ENCODE measurements at regions not wholly inside any gene's neighbourhood (a gene's known extent, or its start where the extent isn't known, plus 50 kb on each side); places are given as distances from the start of the nearest gene placed in this dataset.

DNA sequence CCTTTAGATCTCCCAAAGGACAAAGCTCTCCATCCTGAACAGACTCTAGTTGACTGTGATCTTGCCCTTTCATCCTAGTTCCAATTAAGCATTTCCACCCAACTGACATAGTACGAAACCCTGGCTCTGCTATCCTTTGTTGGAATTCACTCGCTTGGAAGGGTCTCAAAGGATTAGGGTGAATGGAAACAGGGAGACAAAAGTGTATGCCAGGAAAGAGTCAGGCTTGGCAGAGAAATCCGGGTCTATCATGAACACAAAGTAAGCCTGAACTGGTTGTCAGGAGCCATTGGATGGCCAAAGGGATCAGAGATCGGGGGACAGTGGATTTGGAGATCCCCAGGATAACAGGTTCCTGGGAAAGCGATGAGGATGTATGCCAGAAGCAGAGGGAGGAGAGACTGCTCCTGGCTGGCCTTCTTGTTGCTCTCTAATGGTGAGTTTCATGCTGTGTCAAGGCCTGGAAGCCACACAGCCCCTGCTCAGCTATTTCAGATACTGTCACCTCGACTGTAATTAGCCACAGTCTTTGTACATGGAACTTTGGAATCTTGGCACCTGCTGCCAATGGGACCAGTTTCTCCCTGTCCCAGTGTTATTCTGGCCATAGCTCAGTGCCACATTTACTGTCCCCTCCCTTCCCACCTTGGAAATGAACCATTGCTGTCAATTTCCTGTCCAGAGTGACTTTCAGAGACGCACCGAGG, 1168.7 kb upstream of the AUTS2 start:
- no peak for DNase-seq (ENCODE audit: low spot score)

DNA sequence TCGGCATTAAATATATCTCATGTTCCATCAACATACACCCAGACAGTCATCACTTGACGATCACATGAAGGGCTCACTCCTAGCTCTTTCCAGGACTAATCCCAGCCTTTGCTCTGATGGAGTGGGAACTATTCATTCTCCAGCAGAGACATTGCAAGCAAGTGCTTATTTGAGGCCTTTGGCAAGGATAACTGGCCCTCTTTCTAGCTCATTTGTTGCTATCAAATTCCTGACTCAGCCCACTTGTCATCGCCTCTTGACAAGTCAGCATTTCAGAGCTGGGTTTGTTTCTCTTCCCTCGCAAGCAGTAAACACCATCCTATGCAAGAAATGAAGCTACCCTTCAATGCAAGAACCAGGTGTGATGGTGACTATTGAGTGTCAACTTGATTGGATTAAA, 1165.7 kb upstream of the AUTS2 start:
- no peak for DNase-seq (ENCODE audit: low spot score)

DNA sequence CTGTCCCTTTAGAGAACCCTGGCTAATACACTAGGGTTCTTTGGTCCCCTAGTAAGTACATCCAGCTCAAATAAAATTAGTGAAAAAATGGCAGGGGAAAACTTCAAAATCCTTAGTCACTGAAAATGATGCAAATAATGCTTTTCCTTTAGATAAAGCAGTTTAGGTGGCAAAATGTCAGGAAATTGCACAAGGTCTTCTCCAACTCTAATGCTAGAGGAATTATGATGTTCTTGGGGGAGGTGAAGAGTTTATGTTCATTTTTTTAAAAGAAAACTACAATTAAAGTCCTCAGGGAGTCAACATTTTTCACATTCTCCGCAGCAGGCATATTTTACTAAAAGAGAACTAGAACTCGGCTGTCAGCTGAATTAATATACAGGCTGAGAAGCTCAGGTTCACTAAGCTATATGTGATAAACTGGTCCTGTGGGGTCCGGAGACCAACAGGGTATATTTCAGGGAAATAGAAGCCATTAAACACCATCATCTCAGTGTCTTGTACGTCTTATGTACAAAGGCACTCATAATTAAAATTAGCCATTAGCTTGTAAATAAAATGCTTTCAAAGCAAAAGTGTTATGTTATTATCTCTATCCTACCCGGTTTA, 1164.7 kb upstream of the AUTS2 start:
- DNase-seq (ENCODE audit: low spot score): no peak

DNA sequence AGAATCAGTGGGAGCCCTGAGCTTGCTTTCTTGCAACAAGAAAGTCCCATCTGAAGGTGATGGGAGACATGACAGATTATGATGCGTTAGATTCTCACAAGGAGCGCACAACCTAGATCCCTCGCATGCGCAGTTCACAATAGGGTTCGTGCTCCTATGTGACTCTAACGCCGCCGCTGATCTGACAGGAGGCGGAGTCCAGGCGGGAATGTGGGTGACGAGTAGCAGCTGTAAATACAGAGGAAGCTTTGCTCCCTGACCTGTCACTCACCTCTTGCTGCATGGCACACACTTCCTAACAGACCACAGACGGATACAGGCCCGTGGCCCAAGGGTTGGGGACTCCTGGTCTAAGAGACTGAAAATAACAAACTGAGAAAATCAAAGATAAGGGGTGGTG, 1163.4 kb upstream of the AUTS2 start:
- DNase-seq (ENCODE audit: low spot score): no peak

DNA sequence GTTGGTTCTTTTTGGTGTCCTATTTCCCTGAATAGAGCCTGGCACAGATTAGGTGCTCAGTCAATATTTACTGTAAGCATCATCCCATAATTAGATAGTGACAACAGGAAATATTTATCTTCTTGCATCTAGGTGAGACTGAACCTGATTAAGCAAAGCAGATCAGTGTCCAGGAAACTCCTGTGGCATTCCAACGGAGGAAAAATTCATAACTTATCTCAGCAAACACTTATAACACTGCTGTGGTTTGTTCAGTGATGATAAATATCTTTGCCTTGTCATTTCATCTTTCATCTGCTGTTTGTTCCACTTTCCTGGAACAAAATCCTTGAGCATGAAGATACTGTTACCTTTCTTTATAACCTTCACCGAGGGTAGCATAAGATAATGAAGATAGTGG, 1160.3 kb upstream of the AUTS2 start:
- no peak for DNase-seq (ENCODE audit: low spot score)

DNA sequence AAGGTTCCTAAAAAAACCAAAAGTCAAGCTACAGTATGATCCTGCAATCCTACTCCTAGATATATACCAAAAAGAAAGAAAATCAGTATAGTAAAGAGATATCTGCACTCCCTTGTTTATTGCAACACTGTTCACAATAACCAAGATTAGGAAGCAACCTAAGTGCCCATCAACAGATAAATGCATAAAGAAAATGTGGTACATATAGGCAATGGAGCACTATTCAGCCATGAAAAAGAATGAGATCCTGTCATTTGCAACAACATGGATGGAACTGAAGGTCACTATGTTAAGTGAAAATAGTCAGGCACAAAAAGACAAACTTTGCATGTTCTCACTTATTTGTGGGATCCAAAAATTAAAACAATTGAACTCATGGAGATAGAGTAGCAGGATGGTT, 1159.5 kb upstream of the AUTS2 start:
- no peak for DNase-seq (ENCODE audit: low spot score)

DNA sequence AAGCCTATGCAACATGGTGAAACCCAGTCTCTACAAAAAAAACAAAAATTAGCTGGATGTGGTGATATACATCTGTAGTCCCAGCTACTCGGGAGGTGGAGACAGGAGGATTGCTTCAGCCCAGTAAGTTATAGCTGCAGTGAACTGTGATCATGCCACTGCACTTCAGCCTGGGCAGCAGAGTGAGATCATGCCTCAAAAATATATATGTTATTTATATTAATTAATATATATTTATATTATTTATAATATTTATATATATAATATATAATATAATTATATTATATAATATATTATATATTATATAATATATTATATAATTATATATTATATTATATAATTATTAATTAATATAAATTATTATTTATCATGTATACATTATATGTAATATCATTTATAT, 1158.4 kb upstream of the AUTS2 start:
- DNase-seq (ENCODE audit: low spot score): no peak

DNA sequence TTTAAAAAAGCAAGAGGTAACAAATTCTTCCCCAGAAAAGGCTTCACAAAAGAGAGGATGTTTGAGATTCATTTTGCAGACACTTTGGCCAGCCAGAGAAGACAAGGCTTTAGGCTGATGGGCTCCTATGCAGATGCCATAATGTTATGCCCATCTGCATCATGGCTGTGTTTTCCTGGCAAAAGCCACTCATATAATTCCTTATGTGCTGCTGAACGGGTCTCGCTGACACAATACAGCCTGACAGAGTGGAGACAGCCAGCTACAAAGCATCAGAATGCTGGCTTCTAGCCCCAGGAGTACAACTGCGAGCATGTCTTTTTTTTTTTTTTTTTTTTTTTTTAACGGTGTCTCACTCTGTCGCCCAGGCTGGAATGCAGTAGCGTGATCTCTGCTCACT, 1157.4 kb upstream of the AUTS2 start:
- no peak for DNase-seq (ENCODE audit: low spot score)

DNA sequence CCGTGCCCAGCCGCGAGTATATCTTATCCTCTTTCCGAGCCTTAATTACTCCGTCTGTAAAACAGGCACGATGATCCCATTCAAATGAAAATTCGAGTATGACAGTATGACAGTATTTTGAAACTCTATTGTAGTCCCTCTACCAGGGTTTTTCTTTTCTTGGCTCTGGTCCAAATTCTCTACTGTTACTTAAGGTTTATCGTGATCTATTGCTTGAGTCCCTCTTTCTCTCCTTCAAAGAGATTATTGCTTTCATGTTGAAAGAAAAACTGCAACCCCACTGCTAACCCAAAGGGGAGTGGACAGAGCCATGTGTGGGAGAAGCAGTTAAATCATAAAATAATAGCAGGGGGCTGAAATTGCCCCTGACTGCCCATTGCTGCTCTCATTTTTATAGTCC, 1156.6 kb upstream of the AUTS2 start:
- no peak for DNase-seq (ENCODE audit: low spot score)

DNA sequence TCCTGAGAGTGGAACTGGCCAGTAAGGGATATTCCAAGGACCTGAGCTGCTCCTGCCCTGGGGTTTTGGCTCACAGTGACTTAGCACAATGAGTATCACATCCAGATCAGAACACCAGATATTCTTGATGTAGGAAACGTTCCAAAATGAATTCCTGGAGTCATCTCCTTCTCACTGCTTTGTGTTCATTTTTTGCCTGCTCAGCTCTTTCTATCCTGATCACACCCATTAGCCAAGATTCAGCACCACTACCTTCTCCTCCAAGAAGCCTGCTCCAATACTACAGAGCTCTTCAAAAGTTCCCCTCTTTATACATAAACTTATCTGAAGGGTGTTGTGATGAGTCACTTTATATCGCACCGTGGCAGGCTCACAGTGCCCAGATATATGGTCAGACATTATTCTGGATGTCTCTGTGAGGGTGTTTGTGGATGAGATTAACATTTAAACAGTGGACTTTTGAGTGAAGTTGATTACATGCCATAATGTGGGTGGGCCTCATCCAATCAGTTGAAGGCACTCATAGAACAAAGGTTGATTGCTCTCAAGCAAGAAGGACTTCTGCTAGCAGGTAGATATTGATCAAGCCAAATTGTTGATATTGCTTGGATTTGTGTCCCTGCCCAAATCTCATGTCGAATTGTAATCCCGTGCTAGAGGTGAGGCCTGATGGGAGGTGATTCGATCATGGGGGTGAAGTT, 1155.2 kb upstream of the AUTS2 start:
- DNase-seq (ENCODE audit: low spot score): no peak

DNA sequence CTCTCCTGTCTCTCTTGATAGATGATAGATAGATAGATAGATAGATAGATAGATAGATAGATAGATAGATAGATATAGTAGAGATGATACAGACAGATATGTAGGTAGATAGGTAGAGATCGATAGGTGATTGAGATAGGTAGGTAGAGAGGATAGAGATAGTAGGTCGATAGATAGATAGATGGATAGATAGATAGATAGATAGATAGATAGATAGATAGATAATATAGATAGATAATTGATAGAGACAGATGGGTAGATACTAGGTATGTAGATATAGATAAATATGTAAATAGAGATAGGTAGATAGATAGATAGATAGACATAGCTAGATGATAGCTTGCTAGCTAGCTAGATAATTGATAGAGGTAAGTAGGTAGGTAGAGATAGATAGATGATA, 1154.2 kb upstream of the AUTS2 start:
- no peak for DNase-seq (ENCODE audit: low spot score)

DNA sequence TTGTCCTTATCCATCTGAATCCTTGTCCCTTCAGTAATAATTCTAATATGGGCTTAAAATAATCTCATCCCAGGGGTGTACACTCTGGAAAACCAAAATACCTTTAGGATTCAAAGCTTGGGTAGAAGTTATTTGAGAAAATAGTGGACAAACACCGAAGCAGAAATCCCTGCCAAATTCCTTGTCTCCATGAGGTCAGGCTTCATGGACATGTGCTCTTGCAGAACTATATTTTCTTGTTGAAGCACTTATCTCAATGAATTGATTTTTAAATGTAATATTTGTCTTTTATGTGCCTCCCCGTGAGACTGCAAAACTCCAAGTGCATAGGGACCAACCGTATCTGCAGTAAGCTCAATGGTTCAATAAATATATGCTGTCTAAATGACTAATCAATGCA, 1153.3 kb upstream of the AUTS2 start:
- DNase-seq (ENCODE audit: low spot score): no peak

DNA sequence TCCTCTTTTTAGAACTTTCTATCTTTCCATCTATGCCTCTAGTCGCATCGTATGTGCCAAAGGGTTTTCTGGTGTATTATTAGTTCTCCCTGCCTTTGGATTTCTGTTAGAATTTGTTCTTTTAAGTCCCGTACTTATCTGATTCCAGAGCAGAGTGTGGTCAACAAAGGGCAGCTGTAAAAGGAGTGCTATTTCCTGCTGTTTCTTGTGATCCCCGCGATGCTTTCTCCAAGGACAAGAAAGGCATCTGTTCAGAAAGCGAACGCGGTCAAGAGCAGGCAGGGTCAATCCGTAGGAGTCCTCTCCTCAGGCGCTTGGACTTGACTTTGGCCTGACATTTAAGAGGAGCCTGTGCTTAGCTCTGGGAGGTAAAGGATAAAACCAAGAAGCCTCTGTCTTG, 1152.1 kb upstream of the AUTS2 start:
- no peak for DNase-seq (ENCODE audit: low spot score)

DNA sequence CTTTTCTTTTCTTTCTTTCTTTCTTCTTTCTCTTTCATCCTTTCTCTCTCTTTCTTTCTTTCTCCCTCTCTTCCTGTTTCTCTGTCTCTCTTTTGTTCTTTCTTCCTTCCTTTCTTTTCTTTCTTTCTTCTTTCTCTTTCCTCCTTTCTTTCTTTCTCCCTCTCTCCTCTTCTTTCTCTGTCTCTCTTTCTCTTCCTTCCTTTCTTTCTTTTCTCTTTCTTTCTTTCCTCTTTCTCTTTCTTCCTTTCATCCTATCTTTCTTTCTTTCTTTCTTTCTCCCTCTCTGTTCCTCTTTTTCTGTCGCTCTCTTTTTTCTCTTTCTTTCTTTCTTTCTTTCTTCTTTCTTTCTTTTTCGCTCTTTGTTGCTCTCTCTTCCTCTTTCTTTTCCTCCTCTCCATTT, 1149.2 kb upstream of the AUTS2 start:
- DNase-seq (ENCODE audit: low spot score): no peak

DNA sequence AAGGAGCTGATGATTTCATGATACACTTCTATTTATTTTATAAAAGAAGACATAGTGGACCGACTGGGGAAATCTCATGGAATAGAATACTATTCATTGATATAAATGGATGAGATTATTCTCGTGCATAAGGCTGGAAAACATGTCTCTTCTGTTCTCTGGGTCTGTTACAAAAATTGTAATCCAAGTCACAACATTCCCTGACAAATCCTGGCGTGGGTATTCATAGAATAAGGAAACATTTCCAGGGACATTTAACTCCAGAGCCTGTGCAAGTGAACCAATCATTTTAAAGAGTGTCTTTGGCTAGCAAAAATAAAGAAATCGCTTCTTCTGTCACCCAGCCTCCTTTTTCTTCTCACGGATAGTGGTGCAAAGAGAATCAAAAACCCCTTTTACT, 1148.5 kb upstream of the AUTS2 start:
- DNase-seq (ENCODE audit: low spot score): no peak

DNA sequence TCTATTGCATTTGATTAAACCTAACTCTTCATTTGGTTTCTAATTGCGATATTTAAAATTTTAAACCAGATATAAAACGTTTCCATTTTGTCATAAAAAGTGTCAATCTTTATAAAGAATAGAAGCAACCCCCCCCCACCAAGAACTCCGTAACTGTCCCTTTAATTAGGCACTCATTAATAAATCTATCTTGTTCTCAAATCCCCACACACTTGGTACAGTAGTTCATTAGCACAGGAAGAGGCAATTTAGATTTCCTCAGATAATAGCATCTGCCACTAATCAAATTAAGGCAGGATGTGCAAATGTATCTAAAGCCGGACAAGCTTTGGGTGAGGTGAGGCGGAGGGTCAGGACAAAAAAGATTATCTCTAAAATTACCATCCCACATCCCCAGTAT, 1143.3 kb upstream of the AUTS2 start:
- DNase-seq (ENCODE audit: low spot score): no peak

DNA sequence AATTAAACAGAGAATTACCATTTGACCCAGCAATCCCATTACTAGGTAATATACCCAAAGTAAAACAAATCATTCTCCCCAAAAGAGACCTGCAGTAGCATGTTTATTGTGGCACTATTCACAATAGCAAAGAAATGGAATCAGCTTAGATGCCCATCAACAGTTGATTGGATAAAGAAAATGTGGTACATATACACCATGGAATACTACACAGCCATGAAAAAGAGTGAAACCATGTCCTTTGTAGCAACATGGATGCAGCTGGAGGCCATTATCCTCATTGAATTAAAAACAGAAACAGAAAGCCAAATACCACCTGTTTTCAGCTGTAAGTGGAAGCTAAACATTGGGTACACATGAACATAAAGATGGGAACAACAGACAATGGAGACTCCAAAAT, 1141.8 kb upstream of the AUTS2 start:
- no peak for DNase-seq (ENCODE audit: low spot score)

DNA sequence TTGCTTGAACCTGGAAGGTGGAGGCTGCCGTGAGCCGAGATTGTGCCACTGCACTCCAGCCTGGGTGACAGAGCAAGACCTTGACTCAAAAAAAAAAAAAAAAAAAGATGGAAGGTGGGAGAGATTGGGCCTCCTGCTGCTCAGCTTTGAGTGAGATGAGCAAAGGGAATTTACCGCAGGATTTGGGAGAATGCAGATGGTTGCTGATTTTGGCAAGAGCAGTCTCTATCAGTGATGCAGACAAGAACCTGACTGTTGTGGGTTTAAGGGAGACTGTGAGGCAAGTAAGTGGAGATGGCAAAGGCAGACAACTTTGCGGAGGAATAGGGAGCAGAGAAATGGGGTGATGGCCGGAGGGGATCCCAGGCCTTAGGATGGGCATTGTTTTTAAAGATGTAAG, 1140.8 kb upstream of the AUTS2 start:
- no peak for DNase-seq (ENCODE audit: low spot score)

DNA sequence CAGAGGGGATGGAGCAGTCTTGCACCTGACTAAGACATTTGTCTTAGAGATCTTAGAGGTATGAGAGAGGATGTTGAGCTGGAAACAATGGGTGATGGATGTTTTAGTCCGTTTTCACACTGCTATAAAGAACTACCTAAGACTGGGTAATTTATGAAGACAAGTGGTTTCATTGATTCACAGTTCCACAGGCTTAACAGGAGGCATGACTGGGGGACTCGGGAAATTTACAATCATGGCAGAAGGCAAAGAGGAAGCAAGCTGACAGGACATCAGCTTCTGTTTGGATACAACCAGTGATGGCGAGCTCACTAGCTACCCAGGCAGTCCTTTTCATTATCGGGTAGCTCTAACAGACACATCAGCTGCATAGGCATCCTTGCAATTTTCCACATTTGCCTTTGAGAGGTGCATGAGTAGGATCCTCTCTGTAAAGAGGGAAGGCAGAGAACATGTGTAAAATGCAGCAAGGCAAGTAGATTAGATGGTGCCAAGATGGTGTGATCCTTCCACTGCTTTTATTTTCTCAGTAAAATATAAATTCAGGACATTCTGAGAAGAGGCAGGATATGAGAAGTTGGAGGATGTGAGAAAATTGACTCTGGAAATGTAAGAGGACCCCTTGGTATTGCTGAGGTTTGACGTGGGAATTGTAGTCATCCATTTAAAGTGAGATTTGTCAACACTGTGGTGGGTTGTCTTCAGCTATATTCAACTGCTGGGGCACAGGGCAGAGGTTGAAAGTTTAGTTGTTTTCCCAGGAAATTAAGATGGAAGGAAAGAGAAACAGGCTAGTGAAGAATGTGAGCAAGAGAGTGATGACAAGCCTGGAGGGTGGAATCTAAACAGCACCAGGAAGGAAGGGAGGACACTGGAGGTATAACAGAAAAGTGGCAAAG, 1140.0 kb upstream of the AUTS2 start:
- DNase-seq (ENCODE audit: low spot score): no peak

DNA sequence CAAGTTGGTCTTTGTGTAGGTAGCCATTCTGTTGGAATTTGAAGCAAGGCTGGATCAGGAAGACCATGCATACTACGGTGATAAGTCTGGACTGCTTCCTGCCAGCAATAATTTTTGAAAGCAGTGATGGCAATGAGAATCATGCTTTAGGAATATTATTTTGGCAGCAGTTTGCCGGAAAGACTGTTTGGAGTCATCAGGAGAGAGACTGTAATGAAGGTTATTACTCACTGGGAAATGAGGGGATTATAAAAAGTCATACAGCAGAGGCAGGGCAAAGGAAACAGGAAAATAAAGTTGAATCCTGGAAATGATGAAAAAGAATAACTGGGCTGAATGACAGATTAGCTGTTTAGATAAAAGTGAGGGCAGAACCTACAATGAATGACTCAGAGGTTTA, 1136.8 kb upstream of the AUTS2 start:
- peak; percentile 1 for DNase-seq (ENCODE audit: low spot score)

DNA sequence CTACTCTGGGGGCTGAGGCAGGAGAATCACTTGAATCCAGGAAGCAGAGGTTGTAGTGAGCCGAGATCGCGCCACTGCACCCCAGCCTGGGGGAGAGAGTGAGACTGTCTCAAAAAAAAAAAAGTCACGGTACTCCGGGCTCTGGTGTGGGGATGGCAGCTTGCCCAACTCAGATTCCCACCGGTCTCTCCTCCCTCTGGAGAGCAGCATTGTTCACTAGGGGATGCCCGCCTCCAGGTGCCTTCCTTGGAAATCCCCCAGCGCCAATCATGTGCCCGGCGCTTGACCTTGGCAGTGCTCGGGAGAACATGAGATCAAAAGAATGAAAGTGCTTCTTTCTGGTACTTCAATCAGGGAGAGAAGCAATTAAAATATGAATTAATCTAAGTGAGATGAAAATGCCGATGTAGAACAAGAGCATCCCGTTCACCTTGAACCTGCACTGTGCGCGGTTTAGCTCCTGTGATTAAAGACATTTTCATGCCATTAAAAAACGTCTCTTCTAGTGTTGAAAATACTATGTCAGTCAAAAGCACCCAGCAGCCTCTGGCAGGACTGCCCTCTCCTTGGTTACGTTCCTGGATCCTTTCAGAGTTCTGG, 1127.3 kb upstream of the AUTS2 start:
- DNase-seq (ENCODE audit: low spot score): no peak

DNA sequence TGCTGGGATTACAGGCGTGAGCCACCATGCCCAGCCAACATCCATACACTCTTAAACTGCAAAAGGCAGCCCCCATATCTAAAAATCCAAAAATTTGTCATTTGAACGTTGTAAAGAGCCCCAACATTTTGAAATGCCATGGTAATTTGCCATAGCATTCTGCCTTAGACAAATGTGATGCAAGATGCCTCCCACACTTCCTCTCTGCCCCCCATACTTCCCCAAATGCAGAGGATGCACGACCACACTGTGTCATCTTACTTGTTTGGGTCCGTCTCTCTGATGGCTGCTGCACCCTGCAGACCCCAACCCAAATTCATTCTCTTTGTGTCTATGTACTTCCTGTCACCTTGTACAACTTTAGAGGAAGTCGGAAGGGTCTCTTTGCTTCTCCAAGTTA, 1125.6 kb upstream of the AUTS2 start:
- no peak for DNase-seq (ENCODE audit: low spot score)

All from umbilical cord (tissue), 1 donor.